PC-9 (cell line): ENCODE measurements at regions not wholly inside any gene's neighbourhood (a gene's known extent, or its start where the extent isn't known, plus 50 kb on each side); places are given as distances from the start of the nearest gene placed in this dataset.

Experiments used
- BruUV-seq: library from RNA; stranded (reverse); fragments of 400-500 nt; replicated peaks from 2 replicates; lab custom pipeline; 2021; lab: Mats Ljungman, UMichigan
- CTCF ChIA-PET: fragments of 300-600 bp; sonication (Branson Sonifier 250); formaldehyde crosslinking; loops from one replicate; lab custom pipeline; 2022; ENCODE audit warnings: antibody characterized with exemption; lab: Charles Lee
- POLR2A ChIA-PET: fragments of 300-600 bp; sonication (Branson Sonifier 250); formaldehyde crosslinking; loops from one replicate; lab custom pipeline; 2022; ENCODE audit warnings: antibody characterized with exemption; ENCODE audit not compliant: unreplicated experiment; lab: Charles Lee
- DNase-seq, 2 experiments: peaks; one replicate each; pipeline versions ENCODE4 v3.0.0 to v3.0.0-alpha.2; 2015 to 2022; ENCODE audit warnings: mixed read lengths in 1 of 2
- H2AFZ ChIP-seq: fragments of 200-600 bp; sonication (generic); 2 replicates; pipeline ENCODE4 v1.8.1; 2017; ENCODE audit warnings: antibody characterized with exemption
- H3F3A ChIP-seq: fragments of 200-600 bp; sonication (generic); 2 replicates; pipeline ENCODE4 v1.8.1; 2017; ENCODE audit warnings: antibody characterized with exemption, mild to moderate bottlenecking, low read depth; ENCODE audit not compliant: insufficient read depth
- H3K27ac ChIP-seq: fragments of 200-600 bp; sonication (generic); 2 replicates; pipeline ENCODE4 v1.6.1; 2016; ENCODE audit warnings: mixed run types
- H3K27me3 ChIP-seq: fragments of 200-600 bp; sonication (generic); 2 replicates; pipeline ENCODE4 v1.6.1; 2016; ENCODE audit warnings: low read depth, mixed run types; ENCODE audit not compliant: insufficient read depth
- H3K36me3 ChIP-seq: fragments of 200-600 bp; sonication (generic); 2 replicates; pipeline ENCODE4 v1.6.1; 2016; ENCODE audit warnings: low read depth, mixed run types
- H3K4me1 ChIP-seq: fragments of 200-600 bp; sonication (generic); replicated peaks from 2 replicates; pipeline ENCODE4 v1.6.1; 2016; ENCODE audit warnings: mixed run types; ENCODE audit not compliant: insufficient read depth
- H3K4me2 ChIP-seq: fragments of 200-600 bp; sonication (generic); 2 replicates; pipeline ENCODE4 v1.6.1; 2017; ENCODE audit warnings: mixed run types
- H3K4me3 ChIP-seq: fragments of 200-600 bp; sonication (generic); 2 replicates; pipeline ENCODE4 v1.6.1; 2016; ENCODE audit warnings: mixed run types
- H3K79me2 ChIP-seq: fragments of 200-600 bp; sonication (generic); 2 replicates; pipeline ENCODE4 v1.6.1; 2017; ENCODE audit warnings: low read depth, mixed run types
- H3K9me2 ChIP-seq: fragments of 200-600 bp; sonication (generic); 2 replicates; pipeline ENCODE4 v1.8.1; 2017; ENCODE audit warnings: mild to moderate bottlenecking; ENCODE audit not compliant: insufficient read depth
- H3K9me3 ChIP-seq: fragments of 200-600 bp; sonication (generic); 2 replicates; pipeline ENCODE4 v1.8.1; 2016; ENCODE audit warnings: low read depth; ENCODE audit not compliant: insufficient read depth
- H4K20me1 ChIP-seq: fragments of 200-600 bp; sonication (generic); 2 replicates; pipeline ENCODE4 v1.8.1; 2017; ENCODE audit not compliant: insufficient read depth
- CTCF ChIP-seq: fragments of 200-600 bp; sonication (generic); conservative IDR thresholded peaks from 2 replicates; pipeline ENCODE4 v1.6.1; 2017; ENCODE audit warnings: mixed run types, antibody characterized with exemption, mild to moderate bottlenecking, moderate library complexity
- EZH2 ChIP-seq: fragments of 200-600 bp; sonication (generic); IDR thresholded peaks from 2 replicates; pipeline ENCODE4 v1.8.0; 2017; ENCODE audit warnings: antibody characterized with exemption, low read depth
- intact Hi-C: fragments of 100-400 bp; cut with micrococcal nuclease; formaldehyde crosslinking; loops from one replicate; pipeline ENCODE4 v1.10.0; 2022; ENCODE audit not compliant: unreplicated experiment

GRCh38 chr20:7458459-7458858 is 481.8 kb downstream of the HAO1 start:
- Histone ChIP-seq H3K36me3 (no peaks in the 10 kb centered on the region), H3K9me2 (peaks cover 6% of the 10 kb centered on the region; the same call in 1 of the 2 replicates), H3K79me2 (no peaks in the 10 kb centered on the region), H2AFZ (no peak overlapping the region), H4K20me1 (no peaks in the 10 kb centered on the region), H3F3A (no peaks in the 10 kb centered on the region), H3K27ac (no peak overlapping the region), H3K4me3 (no peak overlapping the region), H3K4me2 (no peak overlapping the region), H3K9me3 (no peaks in the 10 kb centered on the region), H3K4me1 (no peaks in the 10 kb centered on the region), H3K27me3 (no peaks in the 10 kb centered on the region)
- DNase-seq, result no peak
- intact Hi-C loops, result no loop called here
- POLR2A ChIA-PET, result no interaction called here
- BruUV-seq, result no TSS peak
- CTCF ChIA-PET, result no interaction called here
- TF ChIP-seq CTCF, result no peak
- no peak for TF ChIP-seq EZH2

GRCh38 chr20:7459083-7459482 is 481.2 kb downstream of the HAO1 start:
- no peak overlapping the region for H3K4me2 ChIP-seq
- DNase-seq, result no peak
- H3F3A ChIP-seq, result no peaks in the 10 kb centered on the region
- no peaks in the 10 kb centered on the region for H3K9me3 ChIP-seq
- intact Hi-C loops, result no loop called here
- ChIA-PET POLR2A (no interaction called here), CTCF (no interaction called here)
- no peak overlapping the region for H3K4me3 ChIP-seq
- no peak overlapping the region for H3K27ac ChIP-seq
- no peaks in the 10 kb centered on the region for H3K27me3 ChIP-seq
- no peaks in the 10 kb centered on the region for H3K4me1 ChIP-seq
- no peaks in the 10 kb centered on the region for H4K20me1 ChIP-seq
- no peak overlapping the region for H2AFZ ChIP-seq
- H3K9me2 ChIP-seq, result peaks cover 6% of the 10 kb centered on the region; the same call in 1 of the 2 replicates
- BruUV-seq, result no TSS peak
- no peaks in the 10 kb centered on the region for H3K79me2 ChIP-seq
- no peaks in the 10 kb centered on the region for H3K36me3 ChIP-seq
- TF ChIP-seq CTCF, result no peak
- no peak for TF ChIP-seq EZH2

GRCh38 chr20:7463290-7463689 is 477.0 kb downstream of the HAO1 start:
- H3K4me2 ChIP-seq, result no peak overlapping the region
- intact Hi-C loops, result no loop called here

More at GRCh38 chr20:7463290-7463689, 477.0 kb downstream of the HAO1 start:
- H3K4me1 ChIP-seq, result no peaks in the 10 kb centered on the region
- H3F3A ChIP-seq, result no peaks in the 10 kb centered on the region
- no peaks in the 10 kb centered on the region for H3K27me3 ChIP-seq
- no peak overlapping the region for H2AFZ ChIP-seq
- TF ChIP-seq CTCF, result no peak
- no peak for TF ChIP-seq EZH2
- H3K9me2 ChIP-seq, result no peaks in the 10 kb centered on the region; the same call in 1 of the 2 replicates
- no peak for DNase-seq
- no peaks in the 10 kb centered on the region for H4K20me1 ChIP-seq
- ChIA-PET CTCF (no interaction called here), POLR2A (no interaction called here)
- no peaks in the 10 kb centered on the region for H3K36me3 ChIP-seq
- no peaks in the 10 kb centered on the region for H3K79me2 ChIP-seq
- no peaks in the 10 kb centered on the region for H3K9me3 ChIP-seq
- no peak overlapping the region for H3K4me3 ChIP-seq
- BruUV-seq, result no TSS peak
- H3K27ac ChIP-seq, result no peak overlapping the region
